RWPE1 (cell line): ENCODE measurements at regions not wholly inside any gene's neighbourhood (a gene's known extent, or its start where the extent isn't known, plus 50 kb on each side); places are given as distances from the start of the nearest gene placed in this dataset.

ENCODE experiments used
- CTCF ChIA-PET: fragments of 350-600 bp; sonication (Branson Sonifier 250); formaldehyde crosslinking; extraction: SDS; loops from one replicate; lab custom pipeline; 2021; lab: Yijun Ruan, JAX
- POLR2A ChIA-PET: fragments of 400-600 bp; formaldehyde crosslinking; extraction: SDS; loops from one replicate; lab custom pipeline; 2020; ENCODE audit warnings: antibody characterized with exemption; ENCODE audit not compliant: low non-redundant PET; lab: Yijun Ruan, JAX
- DNase-seq: peaks from one replicate; pipeline ENCODE4 v3.0.0; 2012; ENCODE audit warnings: low spot score
- H3K27ac ChIP-seq: fragments of 450-650 bp; 2 replicates; pipeline ENCODE4 v1.5.1; 2017
- CTCF ChIP-seq: fragments of 450-650 bp; conservative IDR thresholded peaks from 2 replicates; pipeline ENCODE4 v1.5.1; 2017; ENCODE audit warnings: low read depth, mild to moderate bottlenecking

GRCh38 chr3:110910346-110910955 is 161.2 kb upstream of the NECTIN3 start:
- DNase-seq, result no peak
- no peak for TF ChIP-seq CTCF
- H3K27ac ChIP-seq, result no peak overlapping the region
- CTCF ChIA-PET, result no interaction called here
- POLR2A ChIA-PET, result no interaction called here

DNA sequence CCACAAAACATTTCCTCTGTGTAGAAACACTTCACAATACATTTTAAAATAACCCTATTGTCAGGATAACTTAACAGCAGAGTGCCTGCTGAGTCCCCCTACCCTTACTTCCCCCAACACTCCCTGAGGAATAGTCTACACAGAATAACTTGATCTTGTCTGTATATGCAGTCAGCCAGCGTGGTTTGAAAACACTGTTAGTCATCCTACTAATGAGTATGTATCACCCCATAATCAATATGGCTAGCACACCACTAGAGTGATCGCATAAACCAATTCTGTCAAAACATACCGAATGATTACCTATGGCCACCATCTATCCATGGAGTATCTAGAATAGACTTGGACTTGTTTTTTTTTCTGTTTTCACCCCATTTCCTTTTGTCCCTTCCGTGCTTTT is 152.7 kb upstream of the NECTIN3 start:
- ChIA-PET CTCF (interaction anchor here (0.6 kb wide), 1 partner anchor 601 kb away, joined by 3 read pairs; no protein-coding TSS in a partner anchor), POLR2A (no interaction called here)
- H3K27ac ChIP-seq, result no peak overlapping the region
- TF ChIP-seq CTCF, result no peak
- DNase-seq, result no peak

DNA sequence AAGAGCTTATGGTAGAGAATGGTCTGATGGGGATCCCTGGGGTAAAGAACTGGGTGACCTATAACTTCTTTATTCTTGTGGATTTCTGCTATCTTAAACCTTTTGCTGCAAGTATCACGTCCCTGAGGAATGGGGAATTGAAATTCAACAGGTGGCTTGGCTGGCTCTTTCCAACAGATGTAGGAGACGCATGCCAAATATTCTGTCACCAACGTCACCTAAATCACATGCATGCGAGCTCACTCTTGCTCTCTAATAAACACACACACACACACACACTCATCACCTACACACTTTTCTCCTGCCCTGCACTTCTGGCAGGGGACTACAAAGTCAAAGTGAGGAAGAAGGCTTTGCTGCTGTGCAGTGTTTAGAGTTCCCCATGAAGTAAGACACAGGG is 145.8 kb upstream of the NECTIN3 start:
- CTCF ChIA-PET, result no interaction called here
- POLR2A ChIA-PET, result no interaction called here
- no peak for TF ChIP-seq CTCF
- no peak for DNase-seq
- no peak overlapping the region for H3K27ac ChIP-seq

DNA sequence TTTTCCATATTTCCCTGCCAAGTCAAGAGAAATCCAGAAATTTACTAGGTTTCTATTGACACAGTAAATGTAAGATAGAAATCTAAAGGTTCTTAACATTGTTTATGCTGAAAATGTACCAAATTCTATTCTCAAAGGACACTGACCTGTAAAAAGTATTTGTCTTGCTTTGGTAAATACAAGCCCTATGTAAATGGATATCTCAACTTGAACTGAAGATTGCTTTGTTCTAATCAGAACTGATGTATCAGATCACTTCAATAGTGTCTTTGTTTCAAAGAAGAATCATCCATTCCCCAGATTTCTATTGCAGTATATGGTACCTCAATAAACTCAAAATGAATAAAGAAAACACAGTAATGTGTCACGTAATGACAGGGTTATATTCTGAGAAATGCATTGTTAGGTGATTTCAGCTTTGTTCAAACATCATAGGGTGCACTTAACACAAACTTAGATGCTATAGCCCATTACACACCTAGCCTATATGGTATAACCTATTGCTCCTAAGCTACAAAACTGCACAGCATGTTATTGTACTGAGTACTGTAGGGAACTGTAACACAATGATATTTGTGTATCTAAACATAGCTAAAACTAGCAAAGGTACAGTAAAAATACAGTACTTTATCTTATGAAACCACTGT is 143.5 kb upstream of the NECTIN3 start:
- no peak for TF ChIP-seq CTCF

DNA sequence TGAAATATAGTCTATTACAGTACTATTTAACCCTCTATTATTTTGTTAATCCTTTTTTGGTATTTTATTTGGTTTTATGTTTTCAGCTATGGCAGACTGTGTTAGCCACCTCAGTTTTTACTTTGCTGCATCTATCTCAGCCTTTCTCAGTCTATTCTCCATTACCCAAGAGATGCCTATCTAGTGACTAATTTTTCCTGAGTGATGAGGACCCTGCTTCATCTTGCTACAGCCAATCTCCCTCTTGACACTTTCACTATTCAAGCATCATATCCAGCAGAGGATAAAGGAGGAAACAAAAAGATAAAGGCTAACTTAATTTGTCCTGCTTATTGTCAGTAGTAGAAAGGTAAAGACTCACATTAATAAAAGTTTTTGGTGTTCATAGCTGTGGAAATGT is 141.8 kb upstream of the NECTIN3 start:
- no peak overlapping the region for H3K27ac ChIP-seq
- no peak for DNase-seq
- ChIA-PET CTCF (no interaction called here), POLR2A (no interaction called here)
- no peak for TF ChIP-seq CTCF

More for the DNA sequence above, 143.5 kb upstream of the NECTIN3 start:
- no peak for DNase-seq
- ChIA-PET POLR2A (no interaction called here), CTCF (no interaction called here)
- H3K27ac ChIP-seq, result no peak overlapping the region

DNA sequence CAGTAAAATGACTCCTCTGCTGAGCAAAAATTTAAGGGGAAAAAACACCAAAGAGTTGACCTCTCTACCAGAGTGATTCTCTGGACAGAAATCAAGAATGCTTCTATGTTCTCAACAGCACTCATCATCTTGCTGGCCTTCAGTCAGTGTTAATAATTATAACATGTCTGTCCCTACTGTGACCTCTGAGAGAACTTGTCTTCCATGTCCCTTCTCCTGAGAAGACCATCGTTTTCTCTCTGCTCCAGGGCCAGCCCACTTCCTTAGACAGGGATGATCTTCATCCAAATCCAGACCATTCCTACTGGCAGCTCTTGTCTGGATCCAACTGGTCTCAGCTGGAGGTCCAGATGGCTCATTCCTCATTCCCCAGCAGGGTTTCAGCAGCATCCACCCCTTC is 139.0 kb upstream of the NECTIN3 start:
- TF ChIP-seq CTCF, result no peak
- CTCF ChIA-PET, result no interaction called here
- H3K27ac ChIP-seq, result no peak overlapping the region
- POLR2A ChIA-PET, result no interaction called here
- no peak for DNase-seq
